NCI-H2171 treated with DMSO at 0.1 percent for 48 hours (cell line): ENCODE measurements at regions not wholly inside any gene's neighbourhood (a gene's known extent, or its start where the extent isn't known, plus 50 kb on each side); places are given as distances from the start of the nearest gene placed in this dataset.

Source experiments
- DNase-seq: peaks from one replicate; lab custom pipeline; 2025; lab: John Stamatoyannopoulos, UW

- no peak for DNase-seq
Observed at GRCh38 chr2:64317707-64318475, 136.1 kb upstream of the LGALSL start.

GRCh38 chr2:64318476-64318748, 135.6 kb upstream of the LGALSL start:
- DNase-seq, result no peak

- DNase-seq, result no peak
Observed at GRCh38 chr2:64319896-64320295, 134.1 kb upstream of the LGALSL start.

- DNase-seq, result no peak
Observed at GRCh38 chr2:64322433-64322832, 131.5 kb upstream of the LGALSL start.

GRCh38 chr2:64323197-64323596, 130.8 kb upstream of the LGALSL start:
- no peak for DNase-seq

- DNase-seq, result no peak
Observed at GRCh38 chr2:64324746-64325410, 129.1 kb upstream of the LGALSL start.

- no peak for DNase-seq
Observed at GRCh38 chr2:64325477-64325851, 128.5 kb upstream of the LGALSL start.

GRCh38 chr2:64325852-64326577, 127.9 kb upstream of the LGALSL start:
- DNase-seq, result no peak

- no peak for DNase-seq
Observed at GRCh38 chr2:64326578-64327050, 127.3 kb upstream of the LGALSL start.

GRCh38 chr2:64327129-64327509, 126.8 kb upstream of the LGALSL start:
- DNase-seq, result no peak

GRCh38 chr2:64327510-64328414, 126.2 kb upstream of the LGALSL start:
- DNase-seq, result no peak

- no peak for DNase-seq
Observed at GRCh38 chr2:64328415-64328722, 125.6 kb upstream of the LGALSL start.

- no peak for DNase-seq
Observed at GRCh38 chr2:64328756-64329155, 125.2 kb upstream of the LGALSL start.

GRCh38 chr2:64329848-64330247, 124.1 kb upstream of the LGALSL start:
- no peak for DNase-seq

- peak; percentile 85 for DNase-seq
Observed at GRCh38 chr2:64330281-64331113, 123.5 kb upstream of the LGALSL start.

- DNase-seq, result no peak
Observed at GRCh38 chr2:64331114-64331645, 122.8 kb upstream of the LGALSL start.

GRCh38 chr2:64331849-64332699, 121.9 kb upstream of the LGALSL start:
- DNase-seq, result no peak

- DNase-seq, result no peak
Observed at GRCh38 chr2:64336171-64336570, 117.8 kb upstream of the LGALSL start.

GRCh38 chr2:64337314-64337713, 116.6 kb upstream of the LGALSL start:
- no peak for DNase-seq

- no peak for DNase-seq
Observed at GRCh38 chr2:64338108-64338507, 115.9 kb upstream of the LGALSL start.
